Activated CD4-positive, CD25-positive, alpha-beta regulatory T cell treated with anti-CD3 and anti-CD28 coated beads, Interleukin-2, amount 50 U/mL, for 16 hours (primary cell): ENCODE measurements at regions not wholly inside any gene's neighbourhood (a gene's known extent, or its start where the extent isn't known, plus 50 kb on each side); places are given as distances from the start of the nearest gene placed in this dataset.

Source experiments
- DNase-seq: peaks from one replicate; pipeline ENCODE4 v3.0.0-alpha.2; 2020; ENCODE audit warnings: low read depth, low spot score

GRCh38 chr3:182063742-182064141 is 352.0 kb downstream of the SOX2 start:
- no peak for DNase-seq

DNA sequence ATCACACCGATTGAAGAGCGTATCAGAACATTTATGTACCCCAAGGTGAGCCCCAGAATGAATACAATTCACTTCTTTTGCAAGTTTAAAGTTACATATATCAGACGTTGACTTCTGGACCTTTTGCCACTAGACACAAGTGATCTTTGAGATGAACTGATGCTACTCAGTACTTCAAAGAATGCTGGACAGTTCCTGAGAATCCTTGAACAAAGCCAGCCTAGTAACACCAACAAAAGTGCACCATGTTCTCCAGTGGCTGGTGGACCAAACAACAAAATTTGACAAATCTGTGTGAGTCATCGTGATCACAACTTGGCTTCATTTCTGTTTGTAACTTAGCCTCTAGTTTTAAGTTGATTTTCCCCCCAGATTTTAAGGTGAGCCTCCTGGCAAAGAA is 355.7 kb downstream of the SOX2 start:
- no peak for DNase-seq

- no peak for DNase-seq
These were observed 366.6 kb downstream of the SOX2 start for GRCh38 chr3:182078316-182078715.

DNA sequence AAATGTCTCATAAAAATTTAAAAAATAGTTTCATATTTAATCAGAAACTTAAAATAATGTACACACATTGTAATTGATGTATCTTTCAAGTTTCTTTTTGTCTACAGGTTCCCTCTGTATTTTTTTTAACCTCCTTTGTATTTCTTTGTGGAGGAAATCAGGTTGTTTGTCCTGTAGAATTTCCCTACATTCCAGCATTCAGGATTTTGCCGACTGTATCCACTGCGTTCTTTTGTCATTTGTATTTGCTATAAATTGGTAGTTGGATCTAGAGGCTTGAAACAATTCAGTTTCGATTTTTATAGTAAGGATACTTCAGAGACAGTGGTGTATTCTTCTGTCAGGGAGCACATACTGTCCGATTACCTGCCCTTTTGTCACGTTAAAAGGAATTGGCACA is 367.2 kb downstream of the SOX2 start:
- DNase-seq = no peak

DNA sequence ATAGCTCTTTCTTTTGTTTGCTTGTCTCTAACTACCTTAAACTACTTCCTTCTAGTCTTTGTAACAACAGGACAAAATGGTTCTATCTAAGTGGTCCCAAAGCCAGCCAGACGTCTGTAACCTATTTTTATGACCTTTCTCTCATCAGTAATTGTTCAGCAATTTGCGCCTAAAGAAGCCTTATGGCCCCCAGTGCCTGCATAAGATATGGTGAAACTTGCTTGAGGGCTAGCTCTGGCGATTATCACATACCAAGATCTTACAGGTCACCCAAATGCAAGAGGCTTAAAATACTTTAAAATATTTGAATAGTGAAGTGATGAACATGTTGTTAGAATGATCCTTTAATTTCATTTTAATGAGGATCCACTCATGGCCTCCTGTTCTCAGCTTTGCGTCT is 369.4 kb downstream of the SOX2 start:
- no peak for DNase-seq

GRCh38 chr3:182083112-182083511 is 371.4 kb downstream of the SOX2 start:
- no peak for DNase-seq

GRCh38 chr3:182092662-182093262 is 381.0 kb downstream of the SOX2 start:
- DNase-seq = no peak

DNA sequence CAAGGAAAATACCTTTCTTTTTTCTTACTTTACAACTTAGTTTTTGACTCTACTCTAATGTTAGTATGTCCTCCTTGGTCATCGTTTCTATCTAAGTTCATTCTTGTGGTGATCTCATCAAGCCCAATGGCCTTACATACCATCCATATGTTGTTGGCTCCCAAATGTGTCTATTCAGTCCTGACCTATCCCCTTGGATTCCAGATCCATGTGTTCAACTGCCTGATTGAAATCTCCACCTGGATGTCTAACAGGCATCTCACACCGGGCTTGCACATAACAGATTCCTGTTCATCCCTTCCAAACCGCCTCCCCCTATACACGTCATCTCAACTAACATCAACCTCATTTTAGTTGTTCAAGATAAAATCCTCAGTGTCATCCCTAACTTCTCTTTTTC is 382.6 kb downstream of the SOX2 start:
- no peak for DNase-seq

GRCh38 chr3:182104881-182105280 is 393.2 kb downstream of the SOX2 start:
- DNase-seq = no peak

DNA sequence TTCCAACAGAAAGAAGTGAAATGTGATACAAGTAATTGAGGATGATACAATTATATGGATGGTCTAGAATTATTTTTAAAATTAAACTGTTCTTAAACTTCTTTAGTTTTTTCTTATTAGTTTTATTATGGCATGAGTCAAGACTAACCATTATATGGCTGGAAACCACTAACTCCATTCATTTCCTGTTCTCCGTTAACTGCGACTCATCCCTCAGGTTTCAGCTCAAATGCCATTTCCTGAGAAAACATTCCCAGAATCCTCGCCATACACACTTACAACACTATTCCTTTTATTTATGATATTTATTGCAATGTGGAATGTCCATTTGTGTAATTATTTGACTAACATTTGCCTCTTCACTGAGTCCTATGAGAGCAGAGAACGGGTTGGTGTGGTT is 394.1 kb downstream of the SOX2 start:
- DNase-seq = no peak

DNA sequence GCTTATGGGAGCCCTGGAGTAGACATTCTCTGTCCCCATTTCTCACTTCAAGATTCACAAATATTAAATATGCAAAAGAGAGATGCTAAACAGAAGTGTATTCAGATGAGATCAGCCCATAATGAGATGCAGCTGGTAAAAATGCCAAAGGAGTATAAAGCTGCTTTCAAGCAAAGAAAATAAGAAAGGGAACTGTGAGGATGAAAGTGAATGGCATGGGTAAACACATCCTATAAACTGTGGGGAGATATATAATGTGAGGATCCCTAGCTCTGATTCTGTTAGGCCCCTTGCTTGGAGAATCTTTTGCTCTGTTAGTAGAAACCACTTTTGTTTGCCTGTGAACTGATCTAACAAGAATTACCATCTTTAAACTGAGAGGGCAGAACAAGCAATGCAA is 396.6 kb downstream of the SOX2 start:
- no peak for DNase-seq

DNA sequence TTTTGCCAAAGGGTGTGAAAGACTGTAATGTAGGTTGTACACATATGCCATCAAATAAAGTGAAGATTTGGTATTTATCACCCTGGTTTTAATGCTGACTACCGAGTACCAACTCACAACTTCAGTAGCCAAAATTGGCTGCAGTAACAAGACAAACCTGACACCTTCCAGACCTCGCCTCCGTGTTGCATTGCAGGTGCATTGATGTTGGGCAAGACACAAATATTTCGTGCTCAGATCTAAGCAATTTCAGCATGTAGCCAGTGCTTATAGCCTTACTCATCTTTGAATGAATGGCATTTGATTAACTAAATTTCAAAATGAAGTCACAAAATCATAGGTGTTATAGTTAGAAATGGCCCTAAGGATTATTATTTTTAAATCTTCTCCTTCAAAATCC is 400.2 kb downstream of the SOX2 start:
- DNase-seq = no peak

GRCh38 chr3:182115328-182116015 is 403.7 kb downstream of the SOX2 start:
- DNase-seq = no peak

DNA sequence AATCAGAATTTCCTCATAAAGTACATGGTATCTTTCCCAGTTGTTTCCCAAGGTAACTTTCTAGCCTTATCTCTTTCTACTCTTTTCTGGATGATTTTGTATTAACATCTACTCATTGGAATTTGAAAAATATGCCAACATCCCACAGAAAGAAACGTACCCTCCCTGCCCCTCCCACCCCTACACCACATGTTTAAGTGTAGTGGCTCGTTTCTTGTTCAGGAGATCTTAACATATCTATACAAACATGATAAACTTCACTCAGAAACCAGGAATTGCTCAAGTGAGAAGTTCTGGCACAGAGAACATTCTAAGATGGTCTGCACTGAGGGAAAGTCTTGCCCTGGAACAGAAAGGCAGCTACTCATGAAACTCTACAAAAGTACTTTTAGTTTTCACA is 404.7 kb downstream of the SOX2 start:
- DNase-seq = no peak

DNA sequence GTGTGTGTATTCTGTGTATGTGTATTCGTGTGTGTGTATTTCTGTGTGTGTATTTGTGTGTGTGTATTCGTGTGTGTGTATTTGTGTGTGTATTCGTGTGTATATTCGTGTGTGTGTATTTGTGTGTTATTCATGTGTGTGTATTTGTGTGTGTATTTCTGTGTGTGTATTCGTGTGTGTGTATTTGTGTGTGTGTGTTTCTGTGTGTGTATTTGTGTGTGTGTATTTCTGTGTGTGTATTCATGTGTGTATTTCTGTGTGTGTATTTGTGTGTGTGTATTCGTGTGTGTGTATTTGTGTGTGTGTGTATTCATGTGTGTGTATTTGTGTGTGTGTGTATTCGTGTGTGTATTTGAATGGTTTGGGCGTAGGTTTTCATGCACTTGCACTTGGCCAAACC is 405.4 kb downstream of the SOX2 start:
- DNase-seq = no peak

DNA sequence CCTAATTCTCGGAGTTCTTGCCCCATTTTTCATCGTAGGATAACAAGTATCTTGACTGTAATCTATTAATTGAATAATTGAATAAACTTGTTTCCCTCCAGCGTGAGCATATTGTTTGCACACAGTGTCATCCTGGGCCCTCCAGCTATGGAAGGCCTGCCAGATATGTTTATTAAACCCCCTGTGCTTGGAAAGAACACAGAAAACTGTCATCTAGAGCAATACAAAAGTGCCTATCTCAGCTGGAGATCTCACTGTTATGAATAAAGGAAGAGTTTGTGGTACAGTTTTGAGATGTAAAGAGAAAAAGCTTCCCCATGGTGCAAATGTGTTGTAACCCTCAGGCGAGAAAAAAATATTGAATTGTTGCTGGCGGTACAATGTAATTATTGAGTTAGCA is 405.9 kb downstream of the SOX2 start:
- DNase-seq = no peak

DNA sequence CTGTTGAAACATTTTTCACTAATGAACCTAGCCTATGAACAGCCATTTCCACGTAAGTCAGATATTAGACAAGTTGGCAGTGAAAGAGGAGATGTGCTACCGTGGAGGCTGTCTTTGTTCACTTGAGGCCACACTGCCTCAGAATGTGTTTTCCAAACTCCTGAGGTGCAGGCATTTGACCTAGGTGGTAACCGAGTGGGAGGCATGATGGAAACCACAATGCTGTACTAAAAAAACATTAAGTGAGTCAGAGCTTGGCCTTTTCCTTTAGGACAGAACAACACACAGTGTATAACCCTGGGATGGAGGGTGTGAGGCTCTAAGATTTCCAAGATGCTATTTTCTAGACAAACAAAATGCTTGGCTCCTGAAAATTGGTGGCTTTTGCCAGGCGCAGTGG is 406.3 kb downstream of the SOX2 start:
- no peak for DNase-seq

- DNase-seq = no peak
These were observed 409.7 kb downstream of the SOX2 start for GRCh38 chr3:182121401-182121800.

- no peak for DNase-seq
These were observed 411.1 kb downstream of the SOX2 start for GRCh38 chr3:182122779-182123178.

DNA sequence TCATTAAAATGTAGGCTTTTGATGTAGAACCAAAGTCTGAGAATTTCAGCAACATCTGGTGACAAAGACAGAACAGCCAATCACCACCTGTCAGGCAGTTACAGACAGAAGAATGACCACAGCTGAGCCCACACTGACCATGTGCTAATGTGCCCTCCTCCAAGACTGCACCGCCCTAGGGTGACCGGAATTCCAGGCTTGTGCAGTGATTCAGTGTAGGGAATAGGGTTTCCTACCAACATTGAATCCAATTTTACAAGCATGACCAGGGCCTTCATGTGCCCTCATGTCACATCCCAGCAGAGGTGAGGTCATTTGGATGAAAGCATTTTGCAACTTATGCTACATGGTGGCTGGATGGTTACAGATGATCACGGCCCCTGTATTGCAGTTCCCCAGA is 412.5 kb downstream of the SOX2 start:
- no peak for DNase-seq

DNA sequence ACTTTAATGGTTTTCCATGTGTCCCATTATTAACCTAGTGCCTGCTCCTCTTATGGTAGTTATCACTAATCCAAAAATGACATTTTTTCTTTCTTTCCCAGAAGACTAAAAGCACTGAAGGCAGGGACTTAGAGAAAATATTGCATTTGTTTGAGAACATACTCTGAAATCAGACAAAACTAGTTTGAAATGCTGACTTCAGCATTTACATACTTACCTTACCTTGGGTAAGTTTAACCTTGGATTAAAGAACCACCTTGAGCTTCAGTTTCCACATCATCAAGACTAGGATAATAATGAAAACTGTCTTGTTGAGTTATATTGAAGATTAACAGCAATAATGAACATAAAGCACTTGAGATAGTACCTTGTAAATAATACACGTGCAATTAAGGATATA is 413.0 kb downstream of the SOX2 start:
- DNase-seq = no peak

DNA sequence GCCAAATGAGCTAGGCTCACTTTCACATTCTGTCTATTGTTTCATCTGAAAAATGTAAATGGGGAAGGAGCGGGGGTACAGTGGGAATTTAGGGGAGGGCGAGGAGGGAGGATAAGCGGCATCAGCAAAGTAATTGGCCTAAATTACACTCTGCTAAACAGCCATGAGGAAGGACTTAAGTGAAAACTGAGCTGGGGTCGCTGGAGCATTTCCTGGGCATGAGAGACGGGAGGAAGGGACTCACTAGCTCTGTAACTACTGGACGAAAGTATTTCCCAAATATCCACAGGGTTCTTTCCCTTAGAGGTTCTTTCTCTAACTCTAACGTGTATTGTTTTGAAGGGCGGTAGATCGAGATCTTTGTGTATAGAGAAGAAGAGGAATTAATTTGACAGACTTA is 418.0 kb downstream of the SOX2 start:
- no peak for DNase-seq

DNA sequence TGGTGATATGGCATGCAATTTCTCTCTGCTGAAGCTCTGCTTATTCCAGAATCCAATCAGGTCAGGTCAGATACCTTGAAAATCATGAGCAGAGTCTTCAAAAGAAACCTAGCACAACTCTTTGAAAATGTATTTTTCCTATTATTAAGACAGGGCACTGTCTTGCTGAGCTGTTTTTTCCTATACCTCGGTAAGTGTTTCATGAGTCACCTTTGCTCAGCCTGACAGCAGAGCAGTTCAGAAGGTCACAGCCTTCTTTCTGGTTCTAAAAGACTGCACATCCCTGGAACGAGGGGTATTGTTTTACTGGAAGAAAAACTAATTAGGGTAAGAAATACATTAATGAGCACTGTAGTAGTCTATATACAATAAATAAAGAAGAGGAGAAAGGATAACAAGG is 422.0 kb downstream of the SOX2 start:
- DNase-seq = no peak

GRCh38 chr3:182135056-182135455 is 423.3 kb downstream of the SOX2 start:
- DNase-seq = no peak
